ENCODE measurements at regions not wholly inside any gene's neighbourhood (a gene's known extent, or its start where the extent isn't known, plus 50 kb on each side); places are given as distances from the start of the nearest gene placed in this dataset.

DNA sequence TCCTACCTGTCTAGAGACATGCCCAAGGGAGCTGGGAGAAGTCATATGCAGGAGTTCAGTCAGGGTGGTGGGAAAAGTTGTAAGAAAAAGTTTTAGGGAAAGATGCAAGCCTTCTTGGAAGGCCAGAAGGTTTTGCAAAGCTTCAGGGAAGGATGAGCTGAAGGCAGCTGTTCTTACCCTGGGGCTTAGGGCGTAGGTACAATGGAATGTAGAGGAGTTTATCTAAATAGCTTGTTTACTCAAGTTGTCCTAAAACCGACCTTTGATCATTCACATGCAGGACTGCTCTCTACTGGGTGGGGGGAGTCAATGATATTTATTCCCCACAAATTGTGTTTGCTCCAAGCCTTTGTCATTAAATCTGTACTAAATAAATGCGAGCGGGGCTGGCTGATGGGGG, 277.0 kb downstream of the CRPPA start:
- Histone ChIP-seq H3K27me3 (ENCODE audit: control insufficient read depth, insufficient read depth, low read length) (no peaks in the 10 kb centered on the region), H3K4me2 (ENCODE audit: extremely low read depth, insufficient read depth, low read length) (no peak overlapping the region), H2AFZ (ENCODE audit: low read length) (no peak overlapping the region), H3K4me3 (replicated peaks in 1 of 4; ENCODE audit: control extremely low read depth in 1 of 4, insufficient read depth in 1 of 4, low read depth in 3 of 4, low read length in 4 of 4) (no peak overlapping the region), H3K27ac (ENCODE audit: insufficient read depth, low read length) (no peak overlapping the region), H3K79me2 (ENCODE audit: control insufficient read depth, insufficient read depth, low read length) (no peaks in the 10 kb centered on the region), H4K20me1 (ENCODE audit: control insufficient read depth, extremely low read depth, insufficient read depth, low read length) (no peaks in the 10 kb centered on the region), H3K9me3 (ENCODE audit: control insufficient read depth, insufficient read depth, low read depth, low read length) (no peaks in the 10 kb centered on the region), H3K4me1 (ENCODE audit: control insufficient read depth, extremely low read depth, insufficient read depth, low read length) (no peaks in the 10 kb centered on the region), H3K9ac (ENCODE audit: insufficient read depth, low read length) (no peak overlapping the region), H3K36me3 (ENCODE audit: control insufficient read depth, insufficient read depth, low read length) (no peaks in the 10 kb centered on the region)
- DNase-seq (ENCODE audit: low read depth in 2 of 2) = no peak
- TF ChIP-seq, protein P1, sequence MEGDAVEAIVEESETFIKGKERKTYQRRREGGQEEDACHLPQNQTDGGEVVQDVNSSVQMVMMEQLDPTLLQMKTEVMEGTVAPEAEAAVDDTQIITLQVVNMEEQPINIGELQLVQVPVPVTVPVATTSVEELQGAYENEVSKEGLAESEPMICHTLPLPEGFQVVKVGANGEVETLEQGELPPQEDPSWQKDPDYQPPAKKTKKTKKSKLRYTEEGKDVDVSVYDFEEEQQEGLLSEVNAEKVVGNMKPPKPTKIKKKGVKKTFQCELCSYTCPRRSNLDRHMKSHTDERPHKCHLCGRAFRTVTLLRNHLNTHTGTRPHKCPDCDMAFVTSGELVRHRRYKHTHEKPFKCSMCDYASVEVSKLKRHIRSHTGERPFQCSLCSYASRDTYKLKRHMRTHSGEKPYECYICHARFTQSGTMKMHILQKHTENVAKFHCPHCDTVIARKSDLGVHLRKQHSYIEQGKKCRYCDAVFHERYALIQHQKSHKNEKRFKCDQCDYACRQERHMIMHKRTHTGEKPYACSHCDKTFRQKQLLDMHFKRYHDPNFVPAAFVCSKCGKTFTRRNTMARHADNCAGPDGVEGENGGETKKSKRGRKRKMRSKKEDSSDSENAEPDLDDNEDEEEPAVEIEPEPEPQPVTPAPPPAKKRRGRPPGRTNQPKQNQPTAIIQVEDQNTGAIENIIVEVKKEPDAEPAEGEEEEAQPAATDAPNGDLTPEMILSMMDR (conservative IDR thresholded peaks at IDR 0.05 in 1 of 2, IDR thresholded peaks at IDR 0.05 in 1 of 2; ENCODE audit: low read depth in 1 of 2, low read length in 2 of 2) = no peak
- no peak for TF ChIP-seq EZH2 (IDR thresholded peaks at IDR 0.05; ENCODE audit: low read length, missing control alignments)

DNA sequence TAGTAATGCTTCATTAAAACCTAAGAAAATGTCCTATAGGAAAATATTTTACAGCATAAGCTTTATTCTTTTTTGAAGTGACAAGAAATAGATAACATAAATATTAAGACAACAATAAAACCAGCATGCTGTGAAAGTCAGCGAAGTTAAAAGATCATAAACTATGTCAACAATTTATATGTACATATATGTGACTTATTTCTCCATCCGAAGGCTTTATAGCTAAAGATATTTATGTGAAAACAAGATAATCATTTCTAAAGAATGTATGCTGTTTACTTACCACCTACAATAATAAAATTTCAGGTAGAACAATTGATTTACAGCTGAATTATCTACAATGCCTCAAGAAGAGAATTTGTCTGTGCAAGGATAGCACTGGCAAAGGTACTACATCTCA, 283.4 kb downstream of the CRPPA start:
- no peaks in the 10 kb centered on the region for H3K4me1 ChIP-seq (ENCODE audit: control insufficient read depth, extremely low read depth, insufficient read depth, low read length)
- no peak for TF ChIP-seq EZH2 (IDR thresholded peaks at IDR 0.05; ENCODE audit: low read length, missing control alignments)
- TF ChIP-seq, protein P1 (conservative IDR thresholded peaks at IDR 0.05 in 1 of 2, IDR thresholded peaks at IDR 0.05 in 1 of 2; ENCODE audit: low read depth in 1 of 2, low read length in 2 of 2) = no peak
- no peak overlapping the region for H3K4me2 ChIP-seq (ENCODE audit: extremely low read depth, insufficient read depth, low read length)
- H3K36me3 ChIP-seq (ENCODE audit: control insufficient read depth, insufficient read depth, low read length) = no peaks in the 10 kb centered on the region
- H3K27ac ChIP-seq (ENCODE audit: insufficient read depth, low read length) = no peak overlapping the region
- no peaks in the 10 kb centered on the region for H3K9me3 ChIP-seq (ENCODE audit: control insufficient read depth, insufficient read depth, low read depth, low read length)
- DNase-seq (ENCODE audit: low read depth in 2 of 2) = no peak
- no peak overlapping the region for H2AFZ ChIP-seq (ENCODE audit: low read length)
- H3K27me3 ChIP-seq (ENCODE audit: control insufficient read depth, insufficient read depth, low read length) = no peaks in the 10 kb centered on the region
- no peak overlapping the region for H3K9ac ChIP-seq (ENCODE audit: insufficient read depth, low read length)
- no peak overlapping the region for H3K4me3 ChIP-seq (replicated peaks in 1 of 4; ENCODE audit: control extremely low read depth in 1 of 4, insufficient read depth in 1 of 4, low read depth in 3 of 4, low read length in 4 of 4)
- no peaks in the 10 kb centered on the region for H3K79me2 ChIP-seq (ENCODE audit: control insufficient read depth, insufficient read depth, low read length)
- no peaks in the 10 kb centered on the region for H4K20me1 ChIP-seq (ENCODE audit: control insufficient read depth, extremely low read depth, insufficient read depth, low read length)

DNA sequence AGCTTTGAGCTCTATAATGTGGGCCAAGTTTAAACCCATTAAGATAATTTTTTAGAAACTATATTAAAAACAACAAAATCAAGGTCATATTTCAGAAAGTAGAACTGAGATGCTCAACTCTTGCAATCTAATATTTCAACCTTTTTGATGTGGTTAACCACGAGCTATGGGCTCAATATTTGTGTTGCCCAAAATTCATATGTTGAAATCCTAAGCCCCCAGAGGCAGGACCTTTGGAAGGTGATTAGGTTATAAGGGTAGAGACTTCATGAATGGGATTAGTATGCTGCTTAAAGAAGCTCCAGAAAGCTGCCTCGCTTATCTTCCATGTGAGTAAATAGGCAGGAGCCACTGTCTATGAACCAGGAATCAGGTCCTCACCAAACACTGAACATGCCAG, 284.4 kb downstream of the CRPPA start:
- no peak overlapping the region for H2AFZ ChIP-seq (ENCODE audit: low read length)
- H3K4me1 ChIP-seq (ENCODE audit: control insufficient read depth, extremely low read depth, insufficient read depth, low read length) = no peaks in the 10 kb centered on the region
- no peak overlapping the region for H3K27ac ChIP-seq (ENCODE audit: insufficient read depth, low read length)
- no peaks in the 10 kb centered on the region for H3K27me3 ChIP-seq (ENCODE audit: control insufficient read depth, insufficient read depth, low read length)
- no peaks in the 10 kb centered on the region for H3K36me3 ChIP-seq (ENCODE audit: control insufficient read depth, insufficient read depth, low read length)
- H3K4me2 ChIP-seq (ENCODE audit: extremely low read depth, insufficient read depth, low read length) = no peak overlapping the region
- no peaks in the 10 kb centered on the region for H4K20me1 ChIP-seq (ENCODE audit: control insufficient read depth, extremely low read depth, insufficient read depth, low read length)
- H3K79me2 ChIP-seq (ENCODE audit: control insufficient read depth, insufficient read depth, low read length) = no peaks in the 10 kb centered on the region
- H3K9me3 ChIP-seq (ENCODE audit: control insufficient read depth, insufficient read depth, low read depth, low read length) = no peaks in the 10 kb centered on the region
- H3K4me3 ChIP-seq (replicated peaks in 1 of 4; ENCODE audit: control extremely low read depth in 1 of 4, insufficient read depth in 1 of 4, low read depth in 3 of 4, low read length in 4 of 4) = no peak overlapping the region
- no peak for DNase-seq (ENCODE audit: low read depth in 2 of 2)
- H3K9ac ChIP-seq (ENCODE audit: insufficient read depth, low read length) = no peak overlapping the region
- TF ChIP-seq, protein P1 (conservative IDR thresholded peaks at IDR 0.05 in 1 of 2, IDR thresholded peaks at IDR 0.05 in 1 of 2; ENCODE audit: low read depth in 1 of 2, low read length in 2 of 2) = no peak
- TF ChIP-seq EZH2 (IDR thresholded peaks at IDR 0.05; ENCODE audit: low read length, missing control alignments) = no peak
